ENCODE measurements at regions not wholly inside any gene's neighbourhood (a gene's known extent, or its start where the extent isn't known, plus 50 kb on each side); places are given as distances from the start of the nearest gene placed in this dataset.

GRCh38 chrX:68897118-68897945 is 68.5 kb downstream of the EFNB1 start:
- ATAC-seq, result no peak
- WGBS (ENCODE audit: insufficient coverage, insufficient replicate concordance, low lambda C conversion rate, missing lambda C conversion rate), result 34% methylated on average over 8 of the region's 8 CpGs
- ChIA-PET POLR2A (no interaction called here), SMC1A (ENCODE audit: uncharacterized antibody, unreplicated experiment) (no interaction called here), RAD21 (ENCODE audit: unreplicated experiment) (no interaction called here), CTCF (no interaction called here)
- H3K4me3 ChIP-seq, result no peak overlapping the region
- no peaks in the 10 kb centered on the region for H4K20me1 ChIP-seq (ENCODE audit: control insufficient read depth, insufficient read depth)
- no peak overlapping the region for H3K9ac ChIP-seq (ENCODE audit: control insufficient read depth, insufficient read depth, low read length)
- no peaks in the 10 kb centered on the region for H3K36me3 ChIP-seq (ENCODE audit: control insufficient read depth in 2 of 2, insufficient read depth in 2 of 2, low read length in 1 of 2)
- no peaks in the 10 kb centered on the region for H3K9me3 ChIP-seq (replicated peaks; ENCODE audit: control insufficient read depth, insufficient read depth, low read length)
- intact Hi-C loops (cut with micrococcal nuclease; ENCODE audit: unreplicated experiment) (no loop called here), in situ Hi-C loops (cut with MboI) (no loop called here)
- H3K79me2 ChIP-seq (ENCODE audit: control insufficient read depth, insufficient read depth, low read length), result no peaks in the 10 kb centered on the region
- TF ChIP-seq CREB1 (IDR thresholded peaks at IDR 0.05; ENCODE audit: low read depth), result no peak
- no peak for TF ChIP-seq EZH2 (IDR thresholded peaks at IDR 0.05; ENCODE audit: borderline replicate concordance, control insufficient read depth, low read depth, low read length)
- TF ChIP-seq SMARCA5 (IDR thresholded peaks at IDR 0.05), result no peak
- no peak for TF ChIP-seq CEBPB (IDR thresholded peaks at IDR 0.05; ENCODE audit: borderline replicate concordance in 1 of 2, low read depth in 2 of 2, low read length in 2 of 2)
- no peak for TF ChIP-seq ELK1 (IDR thresholded peaks at IDR 0.05; ENCODE audit: low read depth, low read length)
- no peak for TF ChIP-seq CBFB (IDR thresholded peaks at IDR 0.05; ENCODE audit: low read depth)
- no peak for TF ChIP-seq CHD2 (IDR thresholded peaks at IDR 0.05; ENCODE audit: borderline replicate concordance, low read depth, low read length)
- no peak for TF ChIP-seq MYC (IDR thresholded peaks at IDR 0.05; ENCODE audit: insufficient read depth, insufficient read length, insufficient replicate concordance, low read length, severe bottlenecking)
- no peak for TF ChIP-seq SIN3A (IDR thresholded peaks at IDR 0.05; ENCODE audit: low read depth, low read length)
- no peak for TF ChIP-seq CUX1 (IDR thresholded peaks at IDR 0.05; ENCODE audit: insufficient replicate concordance, low read depth, low read length)
- no peak for TF ChIP-seq ETV6 (conservative IDR thresholded peaks at IDR 0.05 in 1 of 2, IDR thresholded peaks at IDR 0.05 in 1 of 2; ENCODE audit: borderline replicate concordance in 1 of 2, low read depth in 1 of 2)
- no peak for TF ChIP-seq EGR1 (IDR thresholded peaks at IDR 0.05; ENCODE audit: borderline replicate concordance in 1 of 2, low read depth in 2 of 2, low read length in 2 of 2)
- no peak for TF ChIP-seq POLR2A (IDR thresholded peaks at IDR 0.05; ENCODE audit: low read depth, low read length)
- no TSS peak for BruUV-seq (replicated peaks)
- no peaks in the 10 kb centered on the region for H3K27me3 ChIP-seq (replicated peaks in 1 of 2; ENCODE audit: control insufficient read depth in 2 of 2, insufficient read depth in 2 of 2, low read length in 1 of 2)
- no peak for DNase-seq (ENCODE audit: low read depth, low spot score)
- no peak overlapping the region for H3K27ac ChIP-seq (ENCODE audit: control insufficient read depth, insufficient read depth)
- no peak for FAIRE-seq
- no peaks in the 10 kb centered on the region for H3K4me1 ChIP-seq (ENCODE audit: control insufficient read depth, insufficient read depth, low read length)
- H2AFZ ChIP-seq (ENCODE audit: control insufficient read depth, low read depth, low read length), result no peak overlapping the region
- H3K4me2 ChIP-seq (ENCODE audit: control insufficient read depth, insufficient read depth), result no peak overlapping the region

Measured in GM12878 (cell line).